HG03378 (cell line): ENCODE measurements at regions not wholly inside any gene's neighbourhood (a gene's known extent, or its start where the extent isn't known, plus 50 kb on each side); places are given as distances from the start of the nearest gene placed in this dataset.
"Not testable (repeated sequence)": the region's sequence is repeated elsewhere in the genome, so short reads cannot be mapped to it uniquely, and the experiment has no call there.

Source experiments
- ATAC-seq: cut with Tn5 transposase; IDR thresholded peaks from one replicate; pipeline ENCODE4 v1.9.1; 2021; ENCODE audit warnings: mild to moderate bottlenecking, moderate library complexity; ENCODE audit not compliant: unreplicated experiment

GRCh38 chr4:164617426-164617825 is 136.5 kb upstream of the SMIM31 start:
- no peak for ATAC-seq

GRCh38 chr4:164617911-164618310 is 136.0 kb upstream of the SMIM31 start:
- no peak for ATAC-seq

GRCh38 chr4:164621886-164622521 is 131.9 kb upstream of the SMIM31 start:
- no peak for ATAC-seq

GRCh38 chr4:164623099-164623498 is 130.8 kb upstream of the SMIM31 start:
- no peak for ATAC-seq

- ATAC-seq: no peak
These were observed 114.9 kb upstream of the SMIM31 start for GRCh38 chr4:164639001-164639400.

- ATAC-seq: no peak
These were observed 105.6 kb upstream of the SMIM31 start for GRCh38 chr4:164648151-164648848.

- ATAC-seq: no peak
These were observed 105.1 kb upstream of the SMIM31 start for GRCh38 chr4:164648849-164649212.

GRCh38 chr4:164659765-164660164 is 94.2 kb upstream of the SMIM31 start:
- ATAC-seq: no peak

GRCh38 chr4:164676152-164676551 is 77.8 kb upstream of the SMIM31 start:
- not testable (repeated sequence) for ATAC-seq

GRCh38 chr4:164683040-164683439 is 70.9 kb upstream of the SMIM31 start:
- ATAC-seq: no peak

- ATAC-seq: no peak
These were observed 58.3 kb upstream of the SMIM31 start for GRCh38 chr4:164695650-164696049.

- ATAC-seq: no peak
These were observed 53.5 kb upstream of the SMIM31 start for GRCh38 chr4:164700471-164700870.

- peak; percentile 92 for ATAC-seq
These were observed 52.3 kb upstream of the SMIM31 start for GRCh38 chr4:164701665-164702064.
